ENCODE measurements at regions not wholly inside any gene's neighbourhood (a gene's known extent, or its start where the extent isn't known, plus 50 kb on each side); places are given as distances from the start of the nearest gene placed in this dataset.
"Not testable (repeated sequence)": the region's sequence is repeated elsewhere in the genome, so short reads cannot be mapped to it uniquely, and the experiment has no call there.

DNA sequence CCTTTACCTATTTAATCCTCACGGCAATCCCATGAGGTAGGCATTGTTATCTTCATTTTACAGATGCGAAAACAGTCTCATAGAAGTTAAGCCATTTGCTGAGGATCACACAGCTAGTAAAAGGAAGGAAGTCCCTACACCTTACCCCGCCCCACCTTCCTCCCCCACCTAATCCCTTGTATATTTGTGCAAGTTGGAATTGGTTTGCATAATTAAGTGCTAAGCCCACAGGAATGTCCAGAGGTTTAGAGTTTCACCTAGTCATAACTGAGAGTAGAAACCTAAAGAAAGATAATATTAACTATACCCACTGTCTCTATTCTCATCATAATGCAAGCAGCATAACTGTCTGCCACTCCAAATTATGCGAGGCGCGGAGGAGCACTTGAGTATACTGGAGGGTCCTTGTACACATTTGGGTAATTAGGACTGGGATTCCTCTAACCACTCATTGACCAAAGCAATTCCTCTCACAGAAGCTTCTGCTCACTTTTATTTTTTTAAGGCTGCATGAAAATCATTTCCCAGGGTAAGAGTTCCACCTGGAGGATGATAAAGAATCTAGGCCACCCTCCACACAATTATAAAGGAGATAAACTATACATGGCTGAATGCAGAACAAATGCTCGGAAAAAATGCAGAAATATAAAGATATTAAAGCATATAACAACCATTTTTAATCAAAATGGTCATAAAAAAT, 199.9 kb downstream of the FAM181B start:
- DNase-seq, result no peak

- DNase-seq, result no peak
Measured at GRCh38 chr11:82529936-82530335, 203.7 kb downstream of the FAM181B start.

- no peak for DNase-seq
Measured at GRCh38 chr11:82527081-82527584, 206.5 kb downstream of the FAM181B start.

GRCh38 chr11:82523141-82523540, 210.5 kb downstream of the FAM181B start:
- DNase-seq, result no peak

- DNase-seq, result no peak
Measured at GRCh38 chr11:82521427-82521826, 212.2 kb downstream of the FAM181B start.

DNA sequence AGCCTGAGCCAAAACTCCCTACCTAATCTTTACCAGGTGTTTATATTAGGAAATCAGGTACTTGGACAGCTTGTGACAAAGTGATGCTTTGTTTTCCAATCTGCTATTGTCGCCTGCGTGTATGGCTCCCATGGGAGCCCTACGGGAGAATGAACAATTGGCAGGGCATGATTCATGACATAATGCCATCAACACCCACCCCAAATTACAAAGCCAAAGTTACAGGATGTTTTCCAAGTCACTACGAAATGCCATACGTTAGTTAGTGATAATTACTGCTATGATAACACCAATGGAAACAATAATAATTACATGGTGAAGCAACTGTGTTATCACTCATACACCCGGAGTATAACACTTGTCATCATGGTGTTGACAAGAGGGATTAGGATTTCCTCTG, 226.4 kb downstream of the FAM181B start:
- DNase-seq, result no peak

- no peak for DNase-seq
Measured at GRCh38 chr11:82505379-82505778, 228.3 kb downstream of the FAM181B start.

DNA sequence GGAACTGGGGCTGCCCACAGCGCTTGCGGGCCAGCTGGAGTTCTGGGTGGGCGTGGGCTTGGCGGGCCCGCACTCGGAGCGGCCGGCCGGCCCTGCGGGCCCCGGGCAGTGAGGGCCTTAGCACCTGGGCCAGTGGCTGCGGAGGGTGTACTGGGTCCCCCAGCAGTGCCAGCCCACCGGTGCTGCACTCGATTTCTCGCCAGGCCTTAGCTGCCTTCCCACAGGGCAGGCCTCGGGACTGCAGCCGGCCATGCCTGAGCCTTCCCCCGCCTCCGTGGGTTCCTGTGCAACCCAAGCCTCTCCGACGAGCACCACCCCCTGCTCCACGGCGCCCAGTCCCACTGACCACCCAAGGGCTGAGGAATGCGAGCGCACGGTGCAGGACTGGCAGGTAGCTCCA, 232.5 kb downstream of the FAM181B start:
- not testable (repeated sequence) for DNase-seq

DNA sequence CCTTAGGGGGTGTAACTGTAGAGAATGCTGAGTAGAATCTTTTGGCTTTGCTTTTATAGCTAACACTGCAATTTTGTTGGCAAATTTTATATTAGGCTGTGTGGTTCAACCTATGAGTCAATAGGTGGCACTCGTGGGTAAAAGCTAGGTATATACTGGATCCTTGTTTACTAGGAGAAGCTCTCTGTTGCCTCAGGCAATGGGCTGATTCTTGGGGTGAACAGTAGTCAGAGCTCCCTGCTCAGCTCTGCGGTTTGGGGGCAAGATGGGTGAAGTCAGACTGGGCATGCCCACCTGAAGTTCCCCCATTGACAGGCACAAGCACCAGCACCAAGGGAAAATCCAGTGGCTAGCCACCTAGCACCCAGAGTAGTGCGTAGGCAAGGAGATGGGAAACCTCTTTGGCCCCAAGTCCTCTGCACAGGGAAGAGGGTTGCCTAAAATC, 238.7 kb downstream of the FAM181B start:
- DNase-seq, result no peak

- DNase-seq, result no peak
Measured at GRCh38 chr11:82474876-82475275, 258.8 kb downstream of the FAM181B start.

DNA sequence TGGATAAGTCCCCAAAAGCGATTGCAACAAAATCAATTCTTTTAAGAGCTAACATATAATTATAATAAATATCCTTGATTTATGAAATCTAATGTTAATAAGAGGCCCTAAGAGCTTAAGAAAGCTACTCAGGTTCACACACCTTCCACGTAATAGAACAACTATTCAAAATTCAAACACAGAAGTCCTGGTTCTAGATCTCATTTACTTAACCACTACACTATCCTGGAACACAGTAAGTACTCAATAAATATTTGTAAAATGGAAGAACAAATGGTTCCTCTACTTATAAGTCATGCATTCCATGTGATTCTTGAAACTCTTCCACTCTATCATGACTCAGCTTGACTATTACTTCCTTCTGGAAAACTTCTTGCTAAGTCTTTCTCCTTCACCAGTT, 268.2 kb downstream of the FAM181B start:
- DNase-seq, result no peak

- DNase-seq, result no peak
Measured at GRCh38 chr11:82462608-82463242, 270.9 kb downstream of the FAM181B start.

- no peak for DNase-seq
Measured at GRCh38 chr11:82458761-82459160, 274.9 kb downstream of the FAM181B start.

- DNase-seq, result no peak
Measured at GRCh38 chr11:82458147-82458546, 275.5 kb downstream of the FAM181B start.

GRCh38 chr11:82450996-82451395, 282.7 kb downstream of the FAM181B start:
- DNase-seq, result no peak

- DNase-seq, result no peak
Measured at GRCh38 chr11:82406611-82407010, 327.1 kb downstream of the FAM181B start.

DNA sequence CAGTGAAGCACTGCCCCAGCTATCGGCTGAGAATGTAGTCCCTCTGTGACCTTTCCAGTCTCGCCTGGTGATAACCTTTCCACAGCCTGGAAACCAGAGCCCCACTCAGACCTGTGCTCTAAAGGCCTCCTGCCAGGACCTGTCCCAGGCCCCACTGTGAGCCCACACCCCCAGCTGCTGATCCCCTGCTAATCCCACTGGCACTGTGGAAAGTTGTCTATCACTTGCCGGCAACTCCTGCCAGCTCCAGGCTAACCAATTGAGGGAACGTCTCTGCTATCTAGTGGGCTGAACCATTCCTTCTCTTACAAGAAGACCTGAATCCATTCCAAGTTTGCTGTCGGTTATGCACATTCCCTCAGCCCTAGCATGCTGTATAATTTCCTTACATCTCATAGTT, 328.2 kb downstream of the FAM181B start:
- no peak for DNase-seq

GRCh38 chr11:82404981-82405380, 328.7 kb downstream of the FAM181B start:
- no peak for DNase-seq

DNA sequence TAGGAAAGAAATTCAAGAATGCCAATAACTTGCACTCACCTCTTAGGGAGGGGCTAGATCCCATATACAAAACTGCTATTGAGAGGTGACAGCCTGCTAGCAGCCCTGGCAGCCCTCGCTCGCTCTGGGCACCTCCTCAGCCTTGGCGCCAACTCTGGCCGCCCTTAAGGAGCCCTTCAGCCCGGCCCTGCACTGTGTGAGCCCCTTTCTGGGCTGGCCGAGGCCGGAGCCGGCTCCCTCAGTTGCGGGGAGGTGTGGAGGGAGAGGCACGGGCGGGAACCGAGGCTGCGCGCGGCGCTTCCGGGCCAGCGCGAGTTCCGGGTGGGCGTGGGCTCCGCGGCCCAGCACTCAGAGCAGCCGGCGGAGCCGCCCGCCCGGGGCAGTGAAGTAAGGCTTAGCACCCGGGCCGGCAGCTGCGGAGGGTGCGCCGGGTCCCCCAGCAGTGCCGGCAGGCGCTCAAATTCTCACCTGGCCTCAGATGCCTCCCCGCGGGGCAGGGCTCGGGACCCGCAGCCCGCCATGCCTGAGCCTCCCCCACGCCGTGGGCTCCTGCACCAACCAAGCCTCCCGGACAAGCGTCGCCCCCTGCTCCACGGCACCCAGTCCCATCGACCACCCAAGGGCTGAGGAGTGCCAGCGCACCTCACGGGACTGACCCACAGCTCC, 329.9 kb downstream of the FAM181B start:
- no peak for DNase-seq

DNA sequence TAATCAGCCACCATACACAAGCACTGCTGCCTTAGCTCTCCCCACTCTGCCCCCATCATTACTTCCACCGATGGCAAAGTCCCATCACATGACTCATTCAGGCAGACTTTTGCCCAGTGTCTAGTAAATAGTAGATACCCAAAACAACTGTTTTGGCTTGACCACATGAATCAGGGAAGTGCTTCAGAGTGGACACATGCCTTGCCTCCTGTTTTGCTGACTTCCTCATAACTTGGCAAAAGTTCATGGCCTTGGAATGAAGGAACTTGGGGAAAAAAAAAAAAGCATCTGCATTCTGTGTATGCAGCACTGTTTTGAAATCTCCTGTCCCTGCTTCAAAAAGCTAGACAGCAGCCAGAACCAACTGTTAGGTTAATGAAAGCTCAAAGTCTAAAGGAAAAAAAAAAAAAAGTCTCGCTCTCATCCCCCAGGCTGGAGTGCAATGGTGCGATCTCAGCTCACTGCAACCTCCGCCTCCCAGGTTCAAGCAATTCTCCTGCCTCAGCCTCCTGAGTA, 335.3 kb downstream of the FAM181B start:
- no peak for DNase-seq

DNA sequence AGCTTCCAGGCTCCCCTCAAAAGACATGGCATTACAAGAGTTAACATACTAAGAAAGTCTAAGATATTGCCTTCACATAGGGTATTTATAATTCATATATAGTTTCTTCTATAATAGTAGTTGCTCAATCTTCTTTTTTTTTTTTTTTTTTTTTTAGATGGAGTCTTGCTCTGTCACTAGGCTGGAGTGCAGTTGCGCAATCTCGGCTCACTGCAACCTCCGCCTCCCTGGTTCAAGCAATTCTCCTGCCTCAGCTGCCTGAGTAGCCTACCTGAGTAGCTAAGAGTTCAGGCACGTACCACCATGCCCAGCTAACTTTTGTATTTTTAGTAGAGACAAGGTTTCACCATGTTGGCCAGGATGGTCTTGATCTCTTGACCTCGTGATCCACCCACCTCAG, 337.0 kb downstream of the FAM181B start:
- DNase-seq, result not testable (repeated sequence)

DNA sequence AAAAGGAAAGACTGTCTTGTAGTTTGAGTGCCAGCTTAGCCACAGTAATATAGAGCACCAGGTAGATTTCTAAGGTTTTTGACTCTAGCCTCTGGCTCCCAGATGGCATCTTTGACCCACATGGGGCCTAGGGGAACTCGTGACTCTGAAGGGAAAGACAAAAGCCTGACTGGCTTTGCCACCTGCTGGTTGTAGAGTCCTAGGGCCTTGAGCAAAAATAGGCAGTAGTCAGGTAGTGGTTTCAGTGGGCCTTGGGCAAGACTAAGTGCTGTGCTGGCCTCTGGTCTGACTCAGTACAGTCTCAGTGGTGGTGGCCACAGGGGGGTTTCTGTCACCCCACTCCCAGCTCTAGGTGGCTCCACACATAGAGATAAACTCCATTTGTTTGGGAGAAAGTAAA, 349.4 kb downstream of the FAM181B start:
- DNase-seq, result no peak

GRCh38 chr11:82373781-82374542, 359.7 kb downstream of the FAM181B start:
- DNase-seq, result no peak

All from activated CD4-positive, alpha-beta T cell treated with anti-CD3 and anti-CD28 coated beads for 4 hours (primary cell).